PFSK-1 (cell line): ENCODE measurements at regions not wholly inside any gene's neighbourhood (a gene's known extent, or its start where the extent isn't known, plus 50 kb on each side); places are given as distances from the start of the nearest gene placed in this dataset.

ENCODE experiments used
- POLR2AphosphoS5 ChIP-seq: IDR thresholded peaks from 2 replicates; pipeline ENCODE4 v1.6.1; 2012; ENCODE audit warnings: low read depth, mild to moderate bottlenecking, control low read depth, low read length, moderate library complexity
- SIN3A ChIP-seq: IDR thresholded peaks from 2 replicates; pipeline ENCODE4 v1.6.1; 2012; ENCODE audit warnings: mild to moderate bottlenecking, low read length, moderate library complexity, borderline replicate concordance; ENCODE audit not compliant: insufficient read depth
- TAF1 ChIP-seq: IDR thresholded peaks from 2 replicates; pipeline ENCODE4 v1.6.1; 2012; ENCODE audit warnings: low read length, control low read depth, borderline replicate concordance; ENCODE audit not compliant: insufficient read depth
- TF ChIP-seq, protein P1 (sequence below), 2 experiments: IDR thresholded peaks; 2 replicates each; pipeline versions ENCODE4 v1.6.1 to v1.8.0; 2011 to 2012; ENCODE audit warnings: low read depth in 2 of 2, low read length in 2 of 2, control low read depth in 1 of 2, inconsistent platforms in 1 of 2, mild to moderate bottlenecking in 1 of 2, moderate library complexity in 1 of 2; ENCODE audit not compliant: insufficient read depth in 1 of 2

DNA sequence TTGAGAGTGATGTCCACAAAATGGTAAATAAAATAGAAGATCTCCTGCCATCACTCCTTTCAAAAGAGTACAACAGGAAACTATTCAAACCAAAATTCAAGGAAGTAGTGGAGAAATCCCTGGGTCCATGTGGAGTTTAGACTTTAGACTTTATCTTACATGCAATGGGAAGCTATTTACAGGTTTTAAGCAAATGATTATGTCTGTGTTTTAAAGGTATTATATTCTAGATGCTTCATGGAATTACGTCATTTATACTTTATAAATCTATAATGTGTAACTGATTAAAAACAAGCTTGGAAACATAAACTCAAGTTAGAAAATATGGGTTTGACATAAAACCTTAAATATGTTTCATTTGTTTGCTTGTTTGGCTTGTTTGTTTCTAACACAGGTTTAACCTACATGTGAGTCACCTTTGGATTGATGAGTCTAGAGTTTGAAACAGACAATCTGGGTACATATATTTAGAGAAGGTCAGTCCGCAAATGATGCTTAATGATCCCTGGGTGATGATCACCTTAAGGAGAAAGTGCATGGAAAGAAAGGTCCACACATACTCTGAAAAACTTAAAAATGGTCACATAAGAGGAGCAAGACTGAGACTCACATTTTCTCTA, 519.6 kb upstream of the AGA start:
- TF ChIP-seq TAF1: no peak
- TF ChIP-seq POLR2AphosphoS5: no peak
- TF ChIP-seq, protein P1, sequence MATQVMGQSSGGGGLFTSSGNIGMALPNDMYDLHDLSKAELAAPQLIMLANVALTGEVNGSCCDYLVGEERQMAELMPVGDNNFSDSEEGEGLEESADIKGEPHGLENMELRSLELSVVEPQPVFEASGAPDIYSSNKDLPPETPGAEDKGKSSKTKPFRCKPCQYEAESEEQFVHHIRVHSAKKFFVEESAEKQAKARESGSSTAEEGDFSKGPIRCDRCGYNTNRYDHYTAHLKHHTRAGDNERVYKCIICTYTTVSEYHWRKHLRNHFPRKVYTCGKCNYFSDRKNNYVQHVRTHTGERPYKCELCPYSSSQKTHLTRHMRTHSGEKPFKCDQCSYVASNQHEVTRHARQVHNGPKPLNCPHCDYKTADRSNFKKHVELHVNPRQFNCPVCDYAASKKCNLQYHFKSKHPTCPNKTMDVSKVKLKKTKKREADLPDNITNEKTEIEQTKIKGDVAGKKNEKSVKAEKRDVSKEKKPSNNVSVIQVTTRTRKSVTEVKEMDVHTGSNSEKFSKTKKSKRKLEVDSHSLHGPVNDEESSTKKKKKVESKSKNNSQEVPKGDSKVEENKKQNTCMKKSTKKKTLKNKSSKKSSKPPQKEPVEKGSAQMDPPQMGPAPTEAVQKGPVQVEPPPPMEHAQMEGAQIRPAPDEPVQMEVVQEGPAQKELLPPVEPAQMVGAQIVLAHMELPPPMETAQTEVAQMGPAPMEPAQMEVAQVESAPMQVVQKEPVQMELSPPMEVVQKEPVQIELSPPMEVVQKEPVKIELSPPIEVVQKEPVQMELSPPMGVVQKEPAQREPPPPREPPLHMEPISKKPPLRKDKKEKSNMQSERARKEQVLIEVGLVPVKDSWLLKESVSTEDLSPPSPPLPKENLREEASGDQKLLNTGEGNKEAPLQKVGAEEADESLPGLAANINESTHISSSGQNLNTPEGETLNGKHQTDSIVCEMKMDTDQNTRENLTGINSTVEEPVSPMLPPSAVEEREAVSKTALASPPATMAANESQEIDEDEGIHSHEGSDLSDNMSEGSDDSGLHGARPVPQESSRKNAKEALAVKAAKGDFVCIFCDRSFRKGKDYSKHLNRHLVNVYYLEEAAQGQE (IDR thresholded peaks at IDR 0.05; ENCODE audit: insufficient read depth in 1 of 2, low read depth in 2 of 2, low read length in 2 of 2): no peak
- no peak for TF ChIP-seq SIN3A
